H9 (cell line): ENCODE measurements at regions not wholly inside any gene's neighbourhood (a gene's known extent, or its start where the extent isn't known, plus 50 kb on each side); places are given as distances from the start of the nearest gene placed in this dataset.

Experiments used
- DNase-seq: peaks from one replicate; pipeline ENCODE4 v3.0.0-alpha.2; 2017
- H2AFZ ChIP-seq: one replicate; pipeline ENCODE4 v1.6.1; 2013; ENCODE audit warnings: mild to moderate bottlenecking, low read length, control low read depth, moderate library complexity
- H2AK5ac ChIP-seq: 2 replicates; pipeline ENCODE4 v1.6.1; 2013; ENCODE audit warnings: low read length, control low read depth, mixed read lengths; ENCODE audit not compliant: insufficient read length
- H2BK120ac ChIP-seq: one replicate; pipeline ENCODE4 v1.6.1; 2013; ENCODE audit warnings: low read depth, mild to moderate bottlenecking, low read length, control low read depth, inconsistent platforms; ENCODE audit not compliant: poor library complexity, severe bottlenecking
- H2BK12ac ChIP-seq: 2 replicates; pipeline ENCODE4 v1.6.1; 2013; ENCODE audit warnings: low read length, control low read depth, mixed read lengths, low read depth; ENCODE audit not compliant: insufficient read length
- H2BK15ac ChIP-seq: 2 replicates; pipeline ENCODE4 v1.6.1; 2013; ENCODE audit warnings: low read depth, low read length, control low read depth
- H2BK20ac ChIP-seq: one replicate; pipeline ENCODE4 v1.6.1; 2013; ENCODE audit warnings: low read depth, mild to moderate bottlenecking, low read length, control low read depth, inconsistent platforms; ENCODE audit not compliant: poor library complexity, severe bottlenecking
- H2BK5ac ChIP-seq: 2 replicates; pipeline ENCODE4 v1.6.1; 2013; ENCODE audit warnings: low read length, control low read depth, mixed read lengths; ENCODE audit not compliant: insufficient read length
- H3K14ac ChIP-seq: 2 replicates; pipeline ENCODE4 v1.6.1; 2013; ENCODE audit warnings: low read length, control low read depth; ENCODE audit not compliant: insufficient read depth
- H3K18ac ChIP-seq: 2 replicates; pipeline ENCODE4 v1.6.1; 2013; ENCODE audit warnings: low read depth, mild to moderate bottlenecking, mixed read lengths, low read length, control low read depth; ENCODE audit not compliant: insufficient read length
- H3K23ac ChIP-seq: 2 replicates; pipeline ENCODE4 v1.6.1; 2013; ENCODE audit warnings: low read length, control low read depth, mixed read lengths, low read depth; ENCODE audit not compliant: insufficient read length
- H3K23me2 ChIP-seq: 2 replicates; pipeline ENCODE4 v1.6.1; 2013; ENCODE audit warnings: low read depth, mild to moderate bottlenecking, mixed read lengths, low read length, control low read depth; ENCODE audit not compliant: insufficient read length, poor library complexity, severe bottlenecking
- H3K27ac ChIP-seq: 2 replicates; pipeline ENCODE4 v1.5.1; 2013; ENCODE audit warnings: low read length, control low read depth, mixed read lengths, low read depth; ENCODE audit not compliant: insufficient read length
- H3K27me3 ChIP-seq: 2 replicates; pipeline ENCODE4 v1.6.1; 2013; ENCODE audit warnings: low read length, control low read depth, inconsistent platforms; ENCODE audit not compliant: insufficient read depth
- H3K4ac ChIP-seq: 2 replicates; pipeline ENCODE4 v1.6.1; 2013; ENCODE audit warnings: low read depth, mild to moderate bottlenecking, control low read depth, inconsistent platforms, low read length, moderate library complexity
- H3K4me1 ChIP-seq: 2 replicates; pipeline ENCODE4 v1.6.1; 2013; ENCODE audit warnings: low read length, control low read depth, inconsistent platforms; ENCODE audit not compliant: insufficient read depth
- H3K4me2 ChIP-seq: 2 replicates; pipeline ENCODE4 v1.6.1; 2013; ENCODE audit warnings: low read length, control low read depth, mixed read lengths; ENCODE audit not compliant: insufficient read length, insufficient read depth
- H3K56ac ChIP-seq: 2 replicates; pipeline ENCODE4 v1.6.1; 2013; ENCODE audit warnings: low read depth, mild to moderate bottlenecking, mixed read lengths, low read length, control low read depth; ENCODE audit not compliant: insufficient read length
- H3K79me1 ChIP-seq: 2 replicates; pipeline ENCODE4 v1.6.1; 2013; ENCODE audit warnings: low read depth, mild to moderate bottlenecking, moderate library complexity, low read length, control low read depth, inconsistent platforms; ENCODE audit not compliant: insufficient read depth, poor library complexity, severe bottlenecking
- H3K79me2 ChIP-seq: 2 replicates; pipeline ENCODE4 v1.6.1; 2013; ENCODE audit warnings: low read length, control low read depth, inconsistent platforms; ENCODE audit not compliant: insufficient read depth
- H3K9ac ChIP-seq: 2 replicates; pipeline ENCODE4 v1.6.1; 2013; ENCODE audit warnings: low read length, control low read depth, mixed read lengths; ENCODE audit not compliant: insufficient read length; ENCODE audit errors: extremely low read depth
- H3K9me3 ChIP-seq: one replicate; pipeline ENCODE4 v1.6.1; 2013; ENCODE audit warnings: low read depth, low read length, inconsistent platforms; ENCODE audit not compliant: control insufficient read depth
- H3T11ph ChIP-seq: one replicate; pipeline ENCODE4 v1.6.1; 2013; ENCODE audit warnings: mild to moderate bottlenecking, low read length, control low read depth, inconsistent platforms
- H4K20me1 ChIP-seq: one replicate; pipeline ENCODE4 v1.6.1; 2013; ENCODE audit not compliant: control insufficient read depth, insufficient read length, insufficient read depth
- H4K5ac ChIP-seq: 2 replicates; pipeline ENCODE4 v1.6.1; 2013; ENCODE audit warnings: low read depth, mild to moderate bottlenecking, mixed read lengths, low read length, control low read depth; ENCODE audit not compliant: insufficient read length
- H4K8ac ChIP-seq: replicated peaks from 2 replicates; pipeline ENCODE4 v1.6.1; 2013; ENCODE audit warnings: low read length, control low read depth, mixed read lengths, low read depth; ENCODE audit not compliant: insufficient read length
- H4K91ac ChIP-seq: 2 replicates; pipeline ENCODE4 v1.6.1; 2013; ENCODE audit warnings: low read depth, mild to moderate bottlenecking, moderate library complexity, mixed read lengths, low read length, control low read depth; ENCODE audit not compliant: insufficient read length
- H3K27ac Mint-ChIP-seq, 3 experiments: 2 replicates in 2 of 3; 3 replicates in 1 of 3; pipeline ENCODE4 v1.8.0; 2020 to 2021; ENCODE audit warnings: mixed read lengths in 3 of 3, mild to moderate bottlenecking in 1 of 3, moderate library complexity in 1 of 3
- H3K27me3 Mint-ChIP-seq: 2 replicates; pipeline ENCODE4 v1.8.0; 2021; ENCODE audit warnings: low read depth, mild to moderate bottlenecking, moderate library complexity, mixed read lengths
- H3K36me3 Mint-ChIP-seq, 3 experiments: 2 replicates in 2 of 3; 3 replicates in 1 of 3; pipeline ENCODE4 v1.8.0; 2020 to 2021; ENCODE audit warnings: low read depth in 3 of 3, mixed read lengths in 3 of 3; ENCODE audit not compliant: insufficient read depth in 1 of 3
- H3K4me1 Mint-ChIP-seq, 2 experiments: 2 replicates each; pipeline ENCODE4 v1.8.0; 2020; ENCODE audit warnings: mixed read lengths in 2 of 2
- H3K4me3 Mint-ChIP-seq, 2 experiments: 2 replicates in 1 of 2; 3 replicates in 1 of 2; pipeline ENCODE4 v1.8.0; 2020 to 2021; ENCODE audit warnings: mild to moderate bottlenecking in 2 of 2, mixed read lengths in 2 of 2, moderate library complexity in 1 of 2
- H3K9me3 Mint-ChIP-seq, 2 experiments: 2 replicates in 1 of 2; 3 replicates in 1 of 2; pipeline ENCODE4 v1.8.0; 2020; ENCODE audit warnings: mild to moderate bottlenecking in 2 of 2, mixed read lengths in 2 of 2, moderate library complexity in 1 of 2
- WGBS: extraction: QIAGEN DNeasy Blood & Tissue Kit; methylation state at CpG from one replicate; pipeline ENCODE4 v1.1.7; 2013; ENCODE audit warnings: missing lambda C conversion rate, low lambda C conversion rate, mixed read lengths; ENCODE audit not compliant: insufficient read length; ENCODE audit errors: extremely low coverage; 5-methylcytosine and 5-hydroxymethylcytosine counted together
- TF ChIP-seq, protein P1 (sequence below): fragments of 200-600 bp; sonication (generic); conservative IDR thresholded peaks from 3 replicates; pipeline ENCODE4 v1.8.0; 2021; ENCODE audit warnings: antibody characterized with exemption, mild to moderate bottlenecking

DNA sequence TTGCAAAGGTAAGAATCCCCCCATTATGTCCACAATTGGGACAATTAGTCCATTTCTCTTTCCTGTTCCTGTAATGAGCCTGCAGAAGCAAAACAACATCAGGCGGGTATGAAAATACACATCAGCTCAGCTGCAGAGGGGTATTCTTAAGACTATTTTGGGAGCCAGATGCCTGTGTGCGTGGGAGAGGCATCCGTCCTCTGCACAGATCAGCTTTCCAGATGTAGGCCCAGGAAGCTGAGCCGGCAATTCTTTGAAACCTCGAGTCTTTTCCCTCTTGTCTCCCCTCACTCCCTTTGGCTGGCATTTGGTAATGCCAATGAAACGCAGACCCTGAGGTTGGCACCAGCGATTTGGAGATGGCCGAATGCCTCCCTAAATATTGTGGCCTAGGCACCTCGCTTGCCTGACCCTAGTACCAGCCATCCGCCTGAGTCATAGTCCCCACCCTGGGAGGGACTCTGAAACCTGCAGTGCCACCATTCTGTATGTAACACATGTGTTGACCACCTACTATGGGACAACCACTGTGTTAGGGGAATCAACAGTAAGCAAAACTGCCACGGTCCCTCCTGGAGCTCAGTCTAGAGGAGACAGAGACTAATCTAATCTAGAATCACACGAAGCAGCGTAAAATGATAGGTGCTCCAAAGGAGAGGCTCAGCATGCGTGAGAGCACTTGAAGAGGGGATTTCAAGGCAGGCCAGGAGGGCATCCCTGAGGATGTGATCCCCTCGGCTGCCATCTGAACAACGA lies 603.0 kb downstream of the MATN1 start:
- no peak overlapping the region for H2BK120ac ChIP-seq
- TF ChIP-seq, protein P1, sequence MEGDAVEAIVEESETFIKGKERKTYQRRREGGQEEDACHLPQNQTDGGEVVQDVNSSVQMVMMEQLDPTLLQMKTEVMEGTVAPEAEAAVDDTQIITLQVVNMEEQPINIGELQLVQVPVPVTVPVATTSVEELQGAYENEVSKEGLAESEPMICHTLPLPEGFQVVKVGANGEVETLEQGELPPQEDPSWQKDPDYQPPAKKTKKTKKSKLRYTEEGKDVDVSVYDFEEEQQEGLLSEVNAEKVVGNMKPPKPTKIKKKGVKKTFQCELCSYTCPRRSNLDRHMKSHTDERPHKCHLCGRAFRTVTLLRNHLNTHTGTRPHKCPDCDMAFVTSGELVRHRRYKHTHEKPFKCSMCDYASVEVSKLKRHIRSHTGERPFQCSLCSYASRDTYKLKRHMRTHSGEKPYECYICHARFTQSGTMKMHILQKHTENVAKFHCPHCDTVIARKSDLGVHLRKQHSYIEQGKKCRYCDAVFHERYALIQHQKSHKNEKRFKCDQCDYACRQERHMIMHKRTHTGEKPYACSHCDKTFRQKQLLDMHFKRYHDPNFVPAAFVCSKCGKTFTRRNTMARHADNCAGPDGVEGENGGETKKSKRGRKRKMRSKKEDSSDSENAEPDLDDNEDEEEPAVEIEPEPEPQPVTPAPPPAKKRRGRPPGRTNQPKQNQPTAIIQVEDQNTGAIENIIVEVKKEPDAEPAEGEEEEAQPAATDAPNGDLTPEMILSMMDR = no peak
- H2AFZ ChIP-seq = no peak overlapping the region
- no peaks in the 10 kb centered on the region for H3K79me1 ChIP-seq
- no peak overlapping the region for H3K4me2 ChIP-seq
- no peak overlapping the region for H3K4me3 Mint-ChIP-seq
- H3K4me1 ChIP-seq = no peaks in the 10 kb centered on the region
- H2AK5ac ChIP-seq = no peak overlapping the region
- DNase-seq = no peak
- H3K9me3 ChIP-seq = no peaks in the 10 kb centered on the region
- WGBS = no CpG with 5 or more reads among the region's 16 CpGs
- 0 out of 2 replicates have a peak, but pooled peaks cover 2% of the 10 kb centered on the region for H3K27me3 Mint-ChIP-seq
- no peaks in the 10 kb centered on the region for H3K79me2 ChIP-seq
- H3K18ac ChIP-seq = no peak overlapping the region
- H3K36me3 Mint-ChIP-seq = no peaks in the 10 kb centered on the region
- H3T11ph ChIP-seq = no peak overlapping the region
- no peak overlapping the region for H3K27ac Mint-ChIP-seq
- no peak overlapping the region for H4K91ac ChIP-seq
- no peaks in the 10 kb centered on the region for H3K27me3 ChIP-seq
- 0 out of 4 replicates have a peak, but pooled peaks cover 2 to 3% of the 10 kb centered on the region in 2 experiments for H3K4me1 Mint-ChIP-seq
- no peaks in the 10 kb centered on the region for H3K23me2 ChIP-seq
- H3K27ac ChIP-seq = no peak overlapping the region
- no peak overlapping the region for H3K56ac ChIP-seq
- H3K14ac ChIP-seq = no peak overlapping the region
- H3K23ac ChIP-seq = no peak overlapping the region
- no peak overlapping the region for H2BK5ac ChIP-seq
- no peak overlapping the region for H3K9ac ChIP-seq
- no peak overlapping the region for H2BK15ac ChIP-seq
- no peaks in the 10 kb centered on the region for H4K20me1 ChIP-seq
- no peak overlapping the region for H4K8ac ChIP-seq
- no peak overlapping the region for H2BK12ac ChIP-seq
- no peaks in the 10 kb centered on the region for H3K9me3 Mint-ChIP-seq
- no peak overlapping the region for H4K5ac ChIP-seq
- H2BK20ac ChIP-seq = no peak overlapping the region
- H3K4ac ChIP-seq = no peak overlapping the region
